B cell (primary cell): ENCODE measurements at regions not wholly inside any gene's neighbourhood (a gene's known extent, or its start where the extent isn't known, plus 50 kb on each side); places are given as distances from the start of the nearest gene placed in this dataset.

Experiments used
- ATAC-seq: fragments of 200-7000 bp; cut with Tn5 transposase; one replicate; pipeline ENCODE4 v1.10.0; 2021; ENCODE audit warnings: low read depth, mild to moderate bottlenecking, moderate number of reproducible peaks, moderate library complexity
- CTCF ChIA-PET: fragments of 350-600 bp; sonication (Branson Sonifier 250); formaldehyde crosslinking; loops from one replicate; lab custom pipeline; 2021; ENCODE audit warnings: antibody characterized with exemption, inconsistent platforms; lab: Charles Lee
- POLR2A ChIA-PET: fragments of 350-600 bp; sonication (Branson Sonifier 250); formaldehyde crosslinking; loops from one replicate; lab custom pipeline; 2021; ENCODE audit warnings: antibody characterized with exemption; lab: Charles Lee
- DNase-seq: peaks from one replicate; pipeline ENCODE4 v3.0.0; 2013
- H2AFZ ChIP-seq: 2 replicates; pipeline ENCODE4 v1.6.1; 2012; ENCODE audit warnings: mild to moderate bottlenecking, low read depth, low read length; ENCODE audit not compliant: insufficient read depth, poor library complexity, severe bottlenecking
- H3K27ac ChIP-seq, 2 donors: 1 replicate in 1 of 2; 2 replicates in 1 of 2; pipeline ENCODE4 v1.5.1; 2012 to 2013; ENCODE audit warnings: low read length in 2 of 2, mild to moderate bottlenecking in 2 of 2, moderate library complexity in 1 of 2
- H3K27me3 ChIP-seq, 4 experiments: fragments of 200-600 bp in 1 of 4; sonication (generic) in 1 of 4; replicated peaks in 1 of 4; 1 replicate in 2 of 4; 2 replicates in 2 of 4; pipeline versions ENCODE4 v1.6.1 to v1.7.0; 2013 to 2016; ENCODE audit warnings: low read length in 3 of 4, mild to moderate bottlenecking in 2 of 4, mixed read lengths in 1 of 4, moderate library complexity in 1 of 4; ENCODE audit not compliant: insufficient read depth in 4 of 4, control insufficient read depth in 3 of 4; ENCODE audit errors: control extremely low read depth in 1 of 4
- H3K36me3 ChIP-seq, 2 experiments: replicated peaks in 1 of 2; 1 replicate in 1 of 2; 2 replicates in 1 of 2; pipeline versions ENCODE4 v1.6.1 to v1.7.1; 2013; ENCODE audit warnings: low read length in 1 of 2; ENCODE audit not compliant: insufficient read depth in 2 of 2, control insufficient read depth in 1 of 2; ENCODE audit errors: control extremely low read depth in 1 of 2, extremely low read depth in 1 of 2
- H3K4me1 ChIP-seq, 2 donors: fragments of 200-600 bp in 1 of 2; sonication (generic) in 1 of 2; 1 replicate in 1 of 2; 2 replicates in 1 of 2; pipeline versions ENCODE4 v1.5.1 to v1.6.1; 2013 to 2017; ENCODE audit warnings: low read length in 2 of 2; ENCODE audit not compliant: control insufficient read depth in 2 of 2, insufficient read depth in 2 of 2
- H3K4me2 ChIP-seq: replicated peaks from 2 replicates; pipeline ENCODE3; 2012; ENCODE audit warnings: mild to moderate bottlenecking, low read depth, low read length; ENCODE audit not compliant: poor library complexity, severe bottlenecking
- H3K4me3 ChIP-seq, 5 experiments: fragments of 200-600 bp in 1 of 5; sonication (generic) in 1 of 5; 1 replicate in 3 of 5; 2 replicates in 2 of 5; pipeline versions ENCODE4 v1.5.1 to v1.7.0; 2011 to 2016; ENCODE audit warnings: low read length in 4 of 5, mild to moderate bottlenecking in 4 of 5, low read depth in 2 of 5, control low read depth in 1 of 5, moderate library complexity in 1 of 5; ENCODE audit not compliant: insufficient read depth in 1 of 5; ENCODE audit errors: control extremely low read depth in 1 of 5, extremely low read depth in 1 of 5
- H3K79me2 ChIP-seq: fragments of 200-600 bp; sonication (generic); one replicate; pipeline ENCODE4 v1.6.0; 2016; ENCODE audit warnings: low read length; ENCODE audit not compliant: control insufficient read depth, insufficient read depth
- H3K9ac ChIP-seq: fragments of 200-600 bp; sonication (generic); 2 replicates; pipeline ENCODE4 v1.6.1; 2017; ENCODE audit warnings: mild to moderate bottlenecking, low read length, moderate library complexity
- H3K9me3 ChIP-seq, 3 donors: one replicate each; pipeline versions ENCODE4 v1.6.1 to v1.7.1; 2013; ENCODE audit warnings: low read length in 2 of 3; ENCODE audit not compliant: control insufficient read depth in 2 of 3, insufficient read depth in 1 of 3; ENCODE audit errors: control extremely low read depth in 1 of 3
- H4K20me1 ChIP-seq: 2 replicates; pipeline ENCODE4 v1.6.0; 2012; ENCODE audit warnings: mild to moderate bottlenecking, low read length; ENCODE audit not compliant: insufficient read depth, control insufficient read depth, poor library complexity, severe bottlenecking
- H3K27ac Mint-ChIP-seq: one replicate; pipeline ENCODE4 v1.8.0; 2021; ENCODE audit warnings: mixed read lengths
- H3K27me3 Mint-ChIP-seq: one replicate; pipeline ENCODE4 v1.8.0; 2021; ENCODE audit warnings: mixed read lengths
- H3K4me1 Mint-ChIP-seq: one replicate; pipeline ENCODE4 v1.8.0; 2021; ENCODE audit warnings: mixed read lengths
- H3K4me3 Mint-ChIP-seq: one replicate; pipeline ENCODE4 v1.8.0; 2021; ENCODE audit warnings: mixed read lengths
- H3K9me3 Mint-ChIP-seq: one replicate; pipeline ENCODE4 v1.8.0; 2022; ENCODE audit warnings: mixed read lengths; ENCODE audit not compliant: insufficient read depth
- EZH2 ChIP-seq: IDR thresholded peaks from 2 replicates; pipeline ENCODE4 v1.6.1; 2012; ENCODE audit warnings: borderline replicate concordance, low read depth, mild to moderate bottlenecking, moderate library complexity, low read length; ENCODE audit not compliant: insufficient read depth, poor library complexity, severe bottlenecking
- WGBS: methylation state at CpG from one replicate; pipeline ENCODE4 v1.1.5; 2013; ENCODE audit warnings: missing lambda C conversion rate; ENCODE audit not compliant: insufficient coverage; 5-methylcytosine and 5-hydroxymethylcytosine counted together
- intact Hi-C: fragments of 100-400 bp; cut with micrococcal nuclease; formaldehyde crosslinking; loops from one replicate; pipeline ENCODE4 v1.10.0; 2022
- TF ChIP-seq, protein P1 (sequence below): fragments of 200-600 bp; IDR thresholded peaks from one replicate; pipeline ENCODE4 v1.8.0; 2022; ENCODE audit warnings: antibody characterized with exemption, mild to moderate bottlenecking

GRCh38 chr5:51988634-51989033 is 605.4 kb downstream of the ISL1 start:
- H3K9me3 ChIP-seq = no peaks in the 10 kb centered on the region
- no peak for ATAC-seq
- H3K27ac Mint-ChIP-seq = no peak overlapping the region
- ChIA-PET POLR2A (no interaction called here), CTCF (no interaction called here)
- H3K9me3 Mint-ChIP-seq = peaks cover 3% of the 10 kb centered on the region
- no peaks in the 10 kb centered on the region for H3K4me1 Mint-ChIP-seq
- TF ChIP-seq, protein P1, sequence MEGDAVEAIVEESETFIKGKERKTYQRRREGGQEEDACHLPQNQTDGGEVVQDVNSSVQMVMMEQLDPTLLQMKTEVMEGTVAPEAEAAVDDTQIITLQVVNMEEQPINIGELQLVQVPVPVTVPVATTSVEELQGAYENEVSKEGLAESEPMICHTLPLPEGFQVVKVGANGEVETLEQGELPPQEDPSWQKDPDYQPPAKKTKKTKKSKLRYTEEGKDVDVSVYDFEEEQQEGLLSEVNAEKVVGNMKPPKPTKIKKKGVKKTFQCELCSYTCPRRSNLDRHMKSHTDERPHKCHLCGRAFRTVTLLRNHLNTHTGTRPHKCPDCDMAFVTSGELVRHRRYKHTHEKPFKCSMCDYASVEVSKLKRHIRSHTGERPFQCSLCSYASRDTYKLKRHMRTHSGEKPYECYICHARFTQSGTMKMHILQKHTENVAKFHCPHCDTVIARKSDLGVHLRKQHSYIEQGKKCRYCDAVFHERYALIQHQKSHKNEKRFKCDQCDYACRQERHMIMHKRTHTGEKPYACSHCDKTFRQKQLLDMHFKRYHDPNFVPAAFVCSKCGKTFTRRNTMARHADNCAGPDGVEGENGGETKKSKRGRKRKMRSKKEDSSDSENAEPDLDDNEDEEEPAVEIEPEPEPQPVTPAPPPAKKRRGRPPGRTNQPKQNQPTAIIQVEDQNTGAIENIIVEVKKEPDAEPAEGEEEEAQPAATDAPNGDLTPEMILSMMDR = no peak
- TF ChIP-seq EZH2 = no peak
- no peaks in the 10 kb centered on the region for H3K27me3 Mint-ChIP-seq
- WGBS = 76% methylated on average over 5 of the region's 6 CpGs
- no peak for DNase-seq
- no peak overlapping the region for H3K4me3 Mint-ChIP-seq
- H3K9ac ChIP-seq = no peak overlapping the region
- H3K27me3 ChIP-seq = no peaks in the 10 kb centered on the region
- H4K20me1 ChIP-seq = no peaks in the 10 kb centered on the region
- no peaks in the 10 kb centered on the region for H3K4me1 ChIP-seq
- H3K4me3 ChIP-seq = no peak overlapping the region
- no peak overlapping the region for H3K27ac ChIP-seq
- H3K4me2 ChIP-seq = no peak overlapping the region
- H3K36me3 ChIP-seq = no peaks in the 10 kb centered on the region
- no peak overlapping the region for H2AFZ ChIP-seq
- intact Hi-C loops = no loop called here
- H3K79me2 ChIP-seq = no peaks in the 10 kb centered on the region

DNA sequence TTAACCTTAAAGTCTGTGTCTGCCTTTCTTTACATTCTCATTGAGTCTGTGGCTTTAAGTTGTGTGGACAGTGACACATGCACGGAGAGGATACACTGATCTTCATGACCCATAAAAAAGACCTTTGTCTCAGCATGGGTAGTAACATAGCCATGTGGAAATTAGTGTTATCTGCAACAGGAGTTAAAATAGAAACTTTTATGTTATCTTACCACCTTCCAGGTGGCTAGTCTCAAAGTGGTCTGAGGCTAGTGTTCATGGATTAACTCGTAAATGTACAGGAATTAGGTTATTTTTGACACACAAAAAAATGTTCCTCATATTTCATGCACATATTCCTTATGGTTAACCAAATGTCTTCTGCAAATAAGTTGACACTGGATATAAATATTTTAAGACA is 607.0 kb downstream of the ISL1 start:
- WGBS = no CpG with 5 or more reads among the region's 2 CpGs
- H3K4me3 Mint-ChIP-seq = no peak overlapping the region

More for the DNA sequence above, 607.0 kb downstream of the ISL1 start:
- Histone ChIP-seq H3K4me3 (no peak overlapping the region), H3K79me2 (no peaks in the 10 kb centered on the region), H2AFZ (no peak overlapping the region), H3K36me3 (no peaks in the 10 kb centered on the region), H3K4me1 (no peaks in the 10 kb centered on the region), H3K9me3 (no peaks in the 10 kb centered on the region), H3K9ac (no peak overlapping the region), H3K27me3 (no peaks in the 10 kb centered on the region), H3K4me2 (no peak overlapping the region), H3K27ac (no peak overlapping the region), H4K20me1 (no peaks in the 10 kb centered on the region)
- intact Hi-C loops = no loop called here
- no peak overlapping the region for H3K27ac Mint-ChIP-seq
- no peak for DNase-seq
- H3K27me3 Mint-ChIP-seq = no peaks in the 10 kb centered on the region
- no peaks in the 10 kb centered on the region for H3K4me1 Mint-ChIP-seq
- ATAC-seq = no peak
- TF ChIP-seq, protein P1 = no peak
- TF ChIP-seq EZH2 = no peak
- POLR2A ChIA-PET = no interaction called here
- CTCF ChIA-PET = no interaction called here
- H3K9me3 Mint-ChIP-seq = peaks cover 3% of the 10 kb centered on the region
